HUES48 (cell line): ENCODE measurements at regions not wholly inside any gene's neighbourhood (a gene's known extent, or its start where the extent isn't known, plus 50 kb on each side); places are given as distances from the start of the nearest gene placed in this dataset.

ENCODE experiments used
- H3K27ac ChIP-seq: one replicate; pipeline ENCODE4 v1.7.0; 2013; ENCODE audit warnings: low read depth, low read length, inconsistent platforms
- H3K27me3 ChIP-seq: 2 replicates; pipeline ENCODE4 v1.6.1; 2013; ENCODE audit warnings: mild to moderate bottlenecking, low read length; ENCODE audit not compliant: control insufficient read depth, insufficient read depth
- H3K36me3 ChIP-seq: 2 replicates; pipeline ENCODE4 v1.6.1; 2013; ENCODE audit warnings: low read length; ENCODE audit not compliant: control insufficient read depth, insufficient read depth
- H3K4me1 ChIP-seq: 2 replicates; pipeline ENCODE4 v1.6.1; 2013; ENCODE audit warnings: mild to moderate bottlenecking, low read length; ENCODE audit not compliant: control insufficient read depth, insufficient read depth
- H3K4me3 ChIP-seq: 2 replicates; pipeline ENCODE4 v1.5.1; 2013; ENCODE audit warnings: mild to moderate bottlenecking, low read depth, low read length
- H3K9ac ChIP-seq: 2 replicates; pipeline ENCODE4 v1.6.1; 2013; ENCODE audit warnings: mild to moderate bottlenecking, low read depth, low read length, moderate library complexity
- H3K9me3 ChIP-seq: 2 replicates; pipeline ENCODE4 v1.6.1; 2013; ENCODE audit warnings: low read length; ENCODE audit not compliant: control insufficient read depth, insufficient read depth

- Histone ChIP-seq H3K27ac (no peak overlapping the region), H3K36me3 (no peaks in the 10 kb centered on the region), H3K4me1 (no peaks in the 10 kb centered on the region), H3K9ac (no peak overlapping the region), H3K4me3 (no peak overlapping the region), H3K27me3 (no peaks in the 10 kb centered on the region), H3K9me3 (no peaks in the 10 kb centered on the region)
Measured at GRCh38 chr17:14933676-14934075, 331.4 kb downstream of the PMP22 start.

GRCh38 chr17:14926526-14927122, 338.5 kb downstream of the PMP22 start:
- no peaks in the 10 kb centered on the region for H3K36me3 ChIP-seq
- H3K4me1 ChIP-seq, result 0 out of 2 replicates have a peak, but pooled peaks cover 6% of the 10 kb centered on the region
- H3K27me3 ChIP-seq, result no peaks in the 10 kb centered on the region
- H3K9ac ChIP-seq, result no peak overlapping the region
- no peak overlapping the region for H3K27ac ChIP-seq
- H3K4me3 ChIP-seq, result no peak overlapping the region
- H3K9me3 ChIP-seq, result peaks cover 4% of the 10 kb centered on the region; the same call in 1 of the 2 replicates

GRCh38 chr17:14926073-14926472, 339.1 kb downstream of the PMP22 start:
- Histone ChIP-seq H3K9me3 (peaks cover 4% of the 10 kb centered on the region; the same call in 1 of the 2 replicates), H3K36me3 (no peaks in the 10 kb centered on the region), H3K27ac (no peak overlapping the region), H3K9ac (no peak overlapping the region), H3K4me3 (no peak overlapping the region), H3K27me3 (no peaks in the 10 kb centered on the region), H3K4me1 (0 out of 2 replicates have a peak, but pooled peaks cover 6% of the 10 kb centered on the region)

- H3K9ac ChIP-seq, result no peak overlapping the region
Measured at GRCh38 chr17:14925498-14925897, 339.6 kb downstream of the PMP22 start.

GRCh38 chr17:14923981-14924380, 341.1 kb downstream of the PMP22 start:
- no peak overlapping the region for H3K27ac ChIP-seq
- H3K9me3 ChIP-seq, result peaks cover 4% of the 10 kb centered on the region; the same call in 1 of the 2 replicates
- no peaks in the 10 kb centered on the region for H3K36me3 ChIP-seq
- H3K27me3 ChIP-seq, result no peaks in the 10 kb centered on the region
- peaks cover 21% of the 10 kb centered on the region for H3K4me1 ChIP-seq
- no peak overlapping the region for H3K9ac ChIP-seq
- no peak overlapping the region for H3K4me3 ChIP-seq

More at GRCh38 chr17:14925498-14925897, 339.6 kb downstream of the PMP22 start:
- Histone ChIP-seq H3K4me3 (no peak overlapping the region), H3K4me1 (0 out of 2 replicates have a peak, but pooled peaks cover 6% of the 10 kb centered on the region), H3K27me3 (no peaks in the 10 kb centered on the region), H3K27ac (no peak overlapping the region), H3K9me3 (peaks cover 4% of the 10 kb centered on the region; the same call in 1 of the 2 replicates), H3K36me3 (no peaks in the 10 kb centered on the region)

GRCh38 chr17:14922411-14922810, 342.7 kb downstream of the PMP22 start:
- Histone ChIP-seq H3K27ac (no peak overlapping the region), H3K4me3 (no peak overlapping the region), H3K4me1 (peaks cover 29% of the 10 kb centered on the region)

GRCh38 chr17:14921936-14922335, 343.2 kb downstream of the PMP22 start:
- Histone ChIP-seq H3K9me3 (peaks cover 4% of the 10 kb centered on the region; the same call in 1 of the 2 replicates), H3K27me3 (no peaks in the 10 kb centered on the region), H3K4me3 (no peak overlapping the region), H3K4me1 (peaks cover 29% of the 10 kb centered on the region), H3K9ac (no peak overlapping the region), H3K27ac (no peak overlapping the region), H3K36me3 (no peaks in the 10 kb centered on the region)

More at GRCh38 chr17:14922411-14922810, 342.7 kb downstream of the PMP22 start:
- Histone ChIP-seq H3K9ac (no peak overlapping the region), H3K9me3 (peaks cover 4% of the 10 kb centered on the region; the same call in 1 of the 2 replicates), H3K27me3 (no peaks in the 10 kb centered on the region), H3K36me3 (no peaks in the 10 kb centered on the region)

GRCh38 chr17:14919631-14920213, 345.4 kb downstream of the PMP22 start:
- Histone ChIP-seq H3K27ac (peak overlapping the region; percentile 80), H3K36me3 (no peaks in the 10 kb centered on the region), H3K9me3 (peaks cover 4% of the 10 kb centered on the region; the same call in 1 of the 2 replicates), H3K4me1 (peaks cover 24% of the 10 kb centered on the region), H3K9ac (no peak overlapping the region), H3K4me3 (no peak overlapping the region), H3K27me3 (no peaks in the 10 kb centered on the region)

- H3K36me3 ChIP-seq, result no peaks in the 10 kb centered on the region
- no peaks in the 10 kb centered on the region for H3K27me3 ChIP-seq
- peak overlapping the region; percentile 80 for H3K27ac ChIP-seq
- peaks cover 24% of the 10 kb centered on the region for H3K4me1 ChIP-seq
- no peak overlapping the region for H3K9ac ChIP-seq
- H3K9me3 ChIP-seq, result peaks cover 4% of the 10 kb centered on the region; the same call in 1 of the 2 replicates
- no peak overlapping the region for H3K4me3 ChIP-seq
Measured at GRCh38 chr17:14919094-14919493, 346.0 kb downstream of the PMP22 start.

DNA sequence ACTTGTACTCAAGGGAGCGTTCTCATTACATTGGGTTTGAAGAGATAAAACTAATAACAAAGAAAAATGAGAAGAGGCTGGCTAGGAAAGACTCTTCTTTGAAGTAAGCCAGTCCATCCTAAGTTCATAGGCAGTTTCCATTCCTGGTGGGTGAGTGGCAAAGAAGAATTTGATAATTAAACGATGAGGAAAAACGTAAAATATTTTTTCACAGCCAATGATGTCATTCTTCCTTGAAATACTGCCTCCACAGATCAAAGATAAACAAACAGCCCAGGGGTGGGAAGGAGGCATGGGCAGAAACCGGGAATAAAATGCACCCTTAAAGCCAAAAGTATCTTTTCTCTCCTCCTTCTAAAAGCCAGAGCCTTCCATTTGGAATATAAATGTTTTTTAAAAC, 346.6 kb downstream of the PMP22 start:
- Histone ChIP-seq H3K27ac (peak overlapping the region; percentile 80), H3K36me3 (no peaks in the 10 kb centered on the region), H3K4me3 (no peak overlapping the region), H3K9me3 (peaks cover 4% of the 10 kb centered on the region; the same call in 1 of the 2 replicates), H3K9ac (no peak overlapping the region), H3K4me1 (peaks cover 24% of the 10 kb centered on the region), H3K27me3 (no peaks in the 10 kb centered on the region)

DNA sequence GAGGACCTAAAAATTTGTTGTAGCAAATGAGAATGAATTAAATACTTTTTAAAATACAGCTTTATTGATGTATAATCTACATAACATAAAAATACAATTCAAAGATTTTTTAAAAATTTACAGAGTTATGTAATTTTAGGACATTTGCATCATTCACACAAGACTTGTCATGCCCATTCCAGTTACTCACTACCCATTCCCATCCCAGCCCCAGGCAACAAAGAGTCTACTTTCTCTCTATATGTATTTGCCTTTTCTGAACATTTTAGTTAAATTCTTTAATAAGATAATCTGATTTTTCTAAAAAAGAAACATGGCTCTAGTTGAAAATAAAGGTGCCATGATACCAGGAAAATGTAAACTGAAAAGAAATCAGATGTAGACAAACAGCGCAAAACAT, 354.2 kb downstream of the PMP22 start:
- H3K4me3 ChIP-seq, result no peak overlapping the region
- H3K27ac ChIP-seq, result no peak overlapping the region
- H3K36me3 ChIP-seq, result no peaks in the 10 kb centered on the region
- no peaks in the 10 kb centered on the region for H3K4me1 ChIP-seq
- H3K9me3 ChIP-seq, result no peaks in the 10 kb centered on the region
- no peak overlapping the region for H3K9ac ChIP-seq
- H3K27me3 ChIP-seq, result no peaks in the 10 kb centered on the region
